ENCODE measurements at regions not wholly inside any gene's neighbourhood (a gene's known extent, or its start where the extent isn't known, plus 50 kb on each side); places are given as distances from the start of the nearest gene placed in this dataset.

GRCh38 chr15:87416591-87417257 lies 839.8 kb downstream of the NTRK3 start:
- H3K4me3 ChIP-seq (ENCODE audit: low read depth, low read length) = no peak overlapping the region
- TF ChIP-seq CTCF (IDR thresholded peaks at IDR 0.05; ENCODE audit: insufficient read depth, low read length) = no peak
- DNase-seq (ENCODE audit: low read depth) = peak; percentile 7

- H3K4me3 ChIP-seq (ENCODE audit: low read depth, low read length) = no peak overlapping the region
- no peak for TF ChIP-seq CTCF (IDR thresholded peaks at IDR 0.05; ENCODE audit: insufficient read depth, low read length)
- DNase-seq (ENCODE audit: low read depth) = no peak
Measured at GRCh38 chr15:87408902-87409301, 847.6 kb downstream of the NTRK3 start.

GRCh38 chr15:87403973-87404372 lies 852.6 kb downstream of the NTRK3 start:
- TF ChIP-seq CTCF (IDR thresholded peaks at IDR 0.05; ENCODE audit: insufficient read depth, low read length) = no peak
- no peak for DNase-seq (ENCODE audit: low read depth)
- H3K4me3 ChIP-seq (ENCODE audit: low read depth, low read length) = no peak overlapping the region

GRCh38 chr15:87401973-87402372 lies 854.6 kb downstream of the NTRK3 start:
- no peak for DNase-seq (ENCODE audit: low read depth)
- no peak overlapping the region for H3K4me3 ChIP-seq (ENCODE audit: low read depth, low read length)
- TF ChIP-seq CTCF (IDR thresholded peaks at IDR 0.05; ENCODE audit: insufficient read depth, low read length) = no peak

GRCh38 chr15:87394676-87395075 lies 861.9 kb downstream of the NTRK3 start:
- DNase-seq (ENCODE audit: low read depth) = no peak
- H3K4me3 ChIP-seq (ENCODE audit: low read depth, low read length) = no peak overlapping the region
- TF ChIP-seq CTCF (IDR thresholded peaks at IDR 0.05; ENCODE audit: insufficient read depth, low read length) = no peak

GRCh38 chr15:87387766-87388165 lies 868.8 kb downstream of the NTRK3 start:
- no peak for DNase-seq (ENCODE audit: low read depth)
- TF ChIP-seq CTCF (IDR thresholded peaks at IDR 0.05; ENCODE audit: insufficient read depth, low read length) = no peak
- no peak overlapping the region for H3K4me3 ChIP-seq (ENCODE audit: low read depth, low read length)

- H3K4me3 ChIP-seq (ENCODE audit: low read depth, low read length) = no peak overlapping the region
- TF ChIP-seq CTCF (IDR thresholded peaks at IDR 0.05; ENCODE audit: insufficient read depth, low read length) = no peak
- no peak for DNase-seq (ENCODE audit: low read depth)
Measured at GRCh38 chr15:87374339-87374738, 882.2 kb downstream of the NTRK3 start.

Data from fibroblast of the aortic adventitia (primary cell).